WI38 (cell line): ENCODE measurements at regions not wholly inside any gene's neighbourhood (a gene's known extent, or its start where the extent isn't known, plus 50 kb on each side); places are given as distances from the start of the nearest gene placed in this dataset.

Experiments
- H3K4me3 ChIP-seq: 2 replicates; pipeline ENCODE4 v1.5.1; 2011; ENCODE audit warnings: low read depth, mild to moderate bottlenecking, control low read depth, low read length
- CTCF ChIP-seq: IDR thresholded peaks from 2 replicates; pipeline ENCODE4 v1.5.1; 2012; ENCODE audit warnings: low read depth, mild to moderate bottlenecking, control low read depth, low read length

- no peak for TF ChIP-seq CTCF
- H3K4me3 ChIP-seq, result no peak overlapping the region
Observed at GRCh38 chr10:120702032-120702431, 149.1 kb upstream of the WDR11 start.

GRCh38 chr10:120705309-120705708, 145.9 kb upstream of the WDR11 start:
- no peak overlapping the region for H3K4me3 ChIP-seq
- TF ChIP-seq CTCF, result no peak

GRCh38 chr10:120710076-120710475, 141.1 kb upstream of the WDR11 start:
- no peak overlapping the region for H3K4me3 ChIP-seq
- TF ChIP-seq CTCF, result no peak

- TF ChIP-seq CTCF, result no peak
- H3K4me3 ChIP-seq, result no peak overlapping the region
Observed at GRCh38 chr10:120711860-120712259, 139.3 kb upstream of the WDR11 start.

GRCh38 chr10:120713573-120714205, 137.5 kb upstream of the WDR11 start:
- no peak overlapping the region for H3K4me3 ChIP-seq
- TF ChIP-seq CTCF, result no peak

- no peak for TF ChIP-seq CTCF
- no peak overlapping the region for H3K4me3 ChIP-seq
Observed at GRCh38 chr10:120715171-120715570, 136.0 kb upstream of the WDR11 start.

- no peak overlapping the region for H3K4me3 ChIP-seq
- TF ChIP-seq CTCF, result no peak
Observed at GRCh38 chr10:120719333-120719732, 131.8 kb upstream of the WDR11 start.
